ENCODE measurements at regions not wholly inside any gene's neighbourhood (a gene's known extent, or its start where the extent isn't known, plus 50 kb on each side); places are given as distances from the start of the nearest gene placed in this dataset.

- TF ChIP-seq EZH2 (IDR thresholded peaks at IDR 0.05; ENCODE audit: insufficient read depth, low read length): no peak
- no peak for TF ChIP-seq CTCF (IDR thresholded peaks at IDR 0.05; ENCODE audit: insufficient read depth, low read depth, low read length)
Measured at GRCh38 chr20:10111139-10111958, 76.6 kb downstream of the ANKEF1 start.

Measured in astrocyte (in vitro differentiated cells and primary cell).